PC-9 (cell line): ENCODE measurements at regions not wholly inside any gene's neighbourhood (a gene's known extent, or its start where the extent isn't known, plus 50 kb on each side); places are given as distances from the start of the nearest gene placed in this dataset.

Experiments used
- BruUV-seq: library from RNA; stranded (reverse); fragments of 400-500 nt; replicated peaks from 2 replicates; lab custom pipeline; 2021; lab: Mats Ljungman, UMichigan
- CTCF ChIA-PET: fragments of 300-600 bp; sonication (Branson Sonifier 250); formaldehyde crosslinking; loops from one replicate; lab custom pipeline; 2022; ENCODE audit warnings: antibody characterized with exemption; lab: Charles Lee
- POLR2A ChIA-PET: fragments of 300-600 bp; sonication (Branson Sonifier 250); formaldehyde crosslinking; loops from one replicate; lab custom pipeline; 2022; ENCODE audit warnings: antibody characterized with exemption; ENCODE audit not compliant: unreplicated experiment; lab: Charles Lee
- DNase-seq, 2 experiments: peaks; one replicate each; pipeline versions ENCODE4 v3.0.0 to v3.0.0-alpha.2; 2015 to 2022; ENCODE audit warnings: mixed read lengths in 1 of 2
- H2AFZ ChIP-seq: fragments of 200-600 bp; sonication (generic); 2 replicates; pipeline ENCODE4 v1.8.1; 2017; ENCODE audit warnings: antibody characterized with exemption
- H3F3A ChIP-seq: fragments of 200-600 bp; sonication (generic); 2 replicates; pipeline ENCODE4 v1.8.1; 2017; ENCODE audit warnings: antibody characterized with exemption, mild to moderate bottlenecking, low read depth; ENCODE audit not compliant: insufficient read depth
- H3K27ac ChIP-seq: fragments of 200-600 bp; sonication (generic); 2 replicates; pipeline ENCODE4 v1.6.1; 2016; ENCODE audit warnings: mixed run types
- H3K27me3 ChIP-seq: fragments of 200-600 bp; sonication (generic); 2 replicates; pipeline ENCODE4 v1.6.1; 2016; ENCODE audit warnings: low read depth, mixed run types; ENCODE audit not compliant: insufficient read depth
- H3K36me3 ChIP-seq: fragments of 200-600 bp; sonication (generic); 2 replicates; pipeline ENCODE4 v1.6.1; 2016; ENCODE audit warnings: low read depth, mixed run types
- H3K4me1 ChIP-seq: fragments of 200-600 bp; sonication (generic); replicated peaks from 2 replicates; pipeline ENCODE4 v1.6.1; 2016; ENCODE audit warnings: mixed run types; ENCODE audit not compliant: insufficient read depth
- H3K4me2 ChIP-seq: fragments of 200-600 bp; sonication (generic); 2 replicates; pipeline ENCODE4 v1.6.1; 2017; ENCODE audit warnings: mixed run types
- H3K4me3 ChIP-seq: fragments of 200-600 bp; sonication (generic); 2 replicates; pipeline ENCODE4 v1.6.1; 2016; ENCODE audit warnings: mixed run types
- H3K79me2 ChIP-seq: fragments of 200-600 bp; sonication (generic); 2 replicates; pipeline ENCODE4 v1.6.1; 2017; ENCODE audit warnings: low read depth, mixed run types
- H3K9me2 ChIP-seq: fragments of 200-600 bp; sonication (generic); 2 replicates; pipeline ENCODE4 v1.8.1; 2017; ENCODE audit warnings: mild to moderate bottlenecking; ENCODE audit not compliant: insufficient read depth
- H3K9me3 ChIP-seq: fragments of 200-600 bp; sonication (generic); 2 replicates; pipeline ENCODE4 v1.8.1; 2016; ENCODE audit warnings: low read depth; ENCODE audit not compliant: insufficient read depth
- H4K20me1 ChIP-seq: fragments of 200-600 bp; sonication (generic); 2 replicates; pipeline ENCODE4 v1.8.1; 2017; ENCODE audit not compliant: insufficient read depth
- EZH2 ChIP-seq: fragments of 200-600 bp; sonication (generic); IDR thresholded peaks from 2 replicates; pipeline ENCODE4 v1.8.0; 2017; ENCODE audit warnings: antibody characterized with exemption, low read depth
- intact Hi-C: fragments of 100-400 bp; cut with micrococcal nuclease; formaldehyde crosslinking; loops from one replicate; pipeline ENCODE4 v1.10.0; 2022; ENCODE audit not compliant: unreplicated experiment
- TF ChIP-seq, protein P1 (sequence below): fragments of 200-600 bp; sonication (generic); conservative IDR thresholded peaks from 2 replicates; pipeline ENCODE4 v1.6.1; 2017; ENCODE audit warnings: mixed run types, antibody characterized with exemption, mild to moderate bottlenecking, moderate library complexity

DNA sequence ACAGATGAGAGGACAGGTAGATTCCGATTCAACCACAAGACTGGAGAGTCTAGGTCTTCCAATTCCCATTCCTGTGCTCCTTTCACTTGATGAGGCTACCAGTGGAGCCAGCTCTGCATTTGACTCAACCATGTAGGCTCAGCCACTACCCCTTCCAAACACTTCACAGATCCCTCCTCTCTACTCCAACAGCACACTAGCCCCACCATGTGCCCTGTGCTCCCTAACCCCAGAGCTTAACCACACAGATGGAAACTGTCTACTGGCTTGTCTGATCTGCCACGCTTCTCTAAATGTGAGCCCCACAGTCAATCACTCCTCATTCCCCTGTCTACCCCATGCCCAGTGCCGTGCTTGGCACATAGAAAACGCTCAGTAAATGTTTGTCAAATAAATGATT is 508.2 kb downstream of the CDK5RAP2 start:
- H3K4me1 ChIP-seq = no peaks in the 10 kb centered on the region
- no peaks in the 10 kb centered on the region for H3K9me2 ChIP-seq
- H3K4me2 ChIP-seq = no peak overlapping the region
- H3K9me3 ChIP-seq = no peaks in the 10 kb centered on the region
- ChIA-PET POLR2A (no interaction called here), CTCF (no interaction called here)
- no peak overlapping the region for H3K4me3 ChIP-seq
- no peak overlapping the region for H3K27ac ChIP-seq
- H2AFZ ChIP-seq = no peak overlapping the region
- no peaks in the 10 kb centered on the region for H3K36me3 ChIP-seq
- H3K79me2 ChIP-seq = no peaks in the 10 kb centered on the region
- 0 out of 2 replicates have a peak, but pooled peaks cover 4% of the 10 kb centered on the region for H3K27me3 ChIP-seq
- no TSS peak for BruUV-seq
- no peak for DNase-seq
- intact Hi-C loops = no loop called here
- TF ChIP-seq, protein P1, sequence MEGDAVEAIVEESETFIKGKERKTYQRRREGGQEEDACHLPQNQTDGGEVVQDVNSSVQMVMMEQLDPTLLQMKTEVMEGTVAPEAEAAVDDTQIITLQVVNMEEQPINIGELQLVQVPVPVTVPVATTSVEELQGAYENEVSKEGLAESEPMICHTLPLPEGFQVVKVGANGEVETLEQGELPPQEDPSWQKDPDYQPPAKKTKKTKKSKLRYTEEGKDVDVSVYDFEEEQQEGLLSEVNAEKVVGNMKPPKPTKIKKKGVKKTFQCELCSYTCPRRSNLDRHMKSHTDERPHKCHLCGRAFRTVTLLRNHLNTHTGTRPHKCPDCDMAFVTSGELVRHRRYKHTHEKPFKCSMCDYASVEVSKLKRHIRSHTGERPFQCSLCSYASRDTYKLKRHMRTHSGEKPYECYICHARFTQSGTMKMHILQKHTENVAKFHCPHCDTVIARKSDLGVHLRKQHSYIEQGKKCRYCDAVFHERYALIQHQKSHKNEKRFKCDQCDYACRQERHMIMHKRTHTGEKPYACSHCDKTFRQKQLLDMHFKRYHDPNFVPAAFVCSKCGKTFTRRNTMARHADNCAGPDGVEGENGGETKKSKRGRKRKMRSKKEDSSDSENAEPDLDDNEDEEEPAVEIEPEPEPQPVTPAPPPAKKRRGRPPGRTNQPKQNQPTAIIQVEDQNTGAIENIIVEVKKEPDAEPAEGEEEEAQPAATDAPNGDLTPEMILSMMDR = no peak
- TF ChIP-seq EZH2 = no peak
- no peaks in the 10 kb centered on the region for H4K20me1 ChIP-seq
- no peaks in the 10 kb centered on the region for H3F3A ChIP-seq

DNA sequence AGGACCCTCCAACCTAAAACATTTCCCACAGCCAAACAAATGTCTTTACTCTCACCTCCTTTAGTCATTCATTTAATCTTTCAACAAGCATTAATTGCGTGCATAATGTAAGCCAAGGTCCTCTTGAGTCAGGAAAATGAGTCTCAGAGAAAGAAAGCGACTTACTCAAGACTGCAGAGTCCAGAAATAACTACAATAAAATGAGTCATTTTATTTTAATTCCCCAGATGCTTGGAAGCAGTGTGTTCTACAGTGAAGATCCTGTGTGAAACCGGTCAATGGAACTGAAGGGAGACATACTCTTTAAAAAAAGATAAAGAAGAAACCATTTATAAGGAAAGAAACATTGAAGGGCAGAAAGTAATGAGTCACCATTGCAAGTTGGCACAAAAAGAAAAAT is 513.7 kb downstream of the CDK5RAP2 start:
- Histone ChIP-seq H3F3A (no peaks in the 10 kb centered on the region), H3K9me2 (no peaks in the 10 kb centered on the region), H4K20me1 (no peaks in the 10 kb centered on the region), H3K9me3 (no peaks in the 10 kb centered on the region), H3K36me3 (no peaks in the 10 kb centered on the region), H3K79me2 (no peaks in the 10 kb centered on the region), H3K27ac (no peak overlapping the region), H3K4me1 (no peaks in the 10 kb centered on the region), H3K4me2 (no peak overlapping the region), H3K27me3 (no peaks in the 10 kb centered on the region), H3K4me3 (no peak overlapping the region), H2AFZ (no peak overlapping the region)
- TF ChIP-seq EZH2 = no peak
- TF ChIP-seq, protein P1 = no peak
- DNase-seq = no peak
- no TSS peak for BruUV-seq
- POLR2A ChIA-PET = no interaction called here
- CTCF ChIA-PET = no interaction called here
- intact Hi-C loops = no loop called here

DNA sequence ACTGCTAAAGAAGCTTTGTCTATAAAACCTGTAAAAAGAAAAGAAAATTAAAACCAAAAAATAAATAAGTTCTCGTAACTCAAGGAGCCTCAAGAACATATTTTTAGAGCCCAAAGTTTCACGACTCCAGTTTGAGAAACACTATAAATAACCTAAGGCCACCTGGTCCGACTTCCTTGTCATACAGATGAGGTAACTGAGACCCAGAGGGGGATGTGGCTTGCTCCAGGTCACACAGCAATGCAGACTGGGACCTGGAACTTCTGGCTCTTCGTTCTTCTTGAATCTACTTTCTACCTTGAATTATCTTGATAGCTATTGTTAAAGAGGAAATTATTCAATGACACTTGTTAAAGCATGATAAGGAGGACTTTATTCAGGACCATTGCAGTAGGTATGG is 514.8 kb downstream of the CDK5RAP2 start:
- Histone ChIP-seq H3F3A (no peaks in the 10 kb centered on the region), H3K27ac (no peak overlapping the region)

More for the DNA sequence above, 514.8 kb downstream of the CDK5RAP2 start:
- intact Hi-C loops = no loop called here
- no peak for TF ChIP-seq EZH2
- TF ChIP-seq, protein P1 = no peak
- no peaks in the 10 kb centered on the region for H3K27me3 ChIP-seq
- no peaks in the 10 kb centered on the region for H3K9me3 ChIP-seq
- no peak overlapping the region for H2AFZ ChIP-seq
- no peak overlapping the region for H3K4me3 ChIP-seq
- H3K9me2 ChIP-seq = no peaks in the 10 kb centered on the region
- DNase-seq = no peak
- BruUV-seq = no TSS peak
- H3K79me2 ChIP-seq = no peaks in the 10 kb centered on the region
- no peaks in the 10 kb centered on the region for H3K4me1 ChIP-seq
- POLR2A ChIA-PET = no interaction called here
- no peak overlapping the region for H3K4me2 ChIP-seq
- CTCF ChIA-PET = no interaction called here
- no peaks in the 10 kb centered on the region for H4K20me1 ChIP-seq
- no peaks in the 10 kb centered on the region for H3K36me3 ChIP-seq
